ENCODE measurements at regions not wholly inside any gene's neighbourhood (a gene's known extent, or its start where the extent isn't known, plus 50 kb on each side); places are given as distances from the start of the nearest gene placed in this dataset.

DNA sequence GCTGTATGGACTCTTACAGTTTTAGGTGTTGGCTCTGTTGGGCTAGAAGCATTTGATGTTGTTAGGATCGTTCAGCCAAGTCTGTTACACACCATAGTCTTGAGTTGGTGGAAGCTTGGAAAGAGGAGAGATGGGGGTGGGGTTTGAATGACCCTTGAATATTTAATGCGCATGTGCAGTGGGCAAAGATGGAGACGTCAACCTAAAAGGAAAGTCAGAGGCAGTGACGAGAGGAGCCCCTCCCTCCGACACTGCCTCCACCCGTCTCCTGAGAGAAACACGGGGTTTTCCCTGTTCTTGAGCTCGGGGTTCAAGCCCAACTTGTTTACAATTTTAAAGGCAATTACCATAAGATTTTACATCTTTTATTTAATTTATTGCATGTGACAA is 311.4 kb downstream of the SHQ1 start:
- Histone ChIP-seq H3K27ac (ENCODE audit: low read depth, low read length) (no peak overlapping the region), H3K36me3 (ENCODE audit: control insufficient read depth, insufficient read depth, low read length) (no peaks in the 10 kb centered on the region), H3K9me3 (ENCODE audit: control insufficient read depth, insufficient read depth, low read length) (no peaks in the 10 kb centered on the region), H3K27me3 (ENCODE audit: control insufficient read depth, insufficient read depth, low read length) (no peaks in the 10 kb centered on the region), H3K4me1 (ENCODE audit: control insufficient read depth, insufficient read depth, low read length) (no peaks in the 10 kb centered on the region), H3K4me3 (ENCODE audit: low read depth, low read length) (no peak overlapping the region)
- WGBS (ENCODE audit: insufficient coverage): 97% methylated on average over 6 of the region's 8 CpGs
- no peak for DNase-seq (ENCODE audit: low read depth in 4 of 6, low spot score in 6 of 6)

DNA sequence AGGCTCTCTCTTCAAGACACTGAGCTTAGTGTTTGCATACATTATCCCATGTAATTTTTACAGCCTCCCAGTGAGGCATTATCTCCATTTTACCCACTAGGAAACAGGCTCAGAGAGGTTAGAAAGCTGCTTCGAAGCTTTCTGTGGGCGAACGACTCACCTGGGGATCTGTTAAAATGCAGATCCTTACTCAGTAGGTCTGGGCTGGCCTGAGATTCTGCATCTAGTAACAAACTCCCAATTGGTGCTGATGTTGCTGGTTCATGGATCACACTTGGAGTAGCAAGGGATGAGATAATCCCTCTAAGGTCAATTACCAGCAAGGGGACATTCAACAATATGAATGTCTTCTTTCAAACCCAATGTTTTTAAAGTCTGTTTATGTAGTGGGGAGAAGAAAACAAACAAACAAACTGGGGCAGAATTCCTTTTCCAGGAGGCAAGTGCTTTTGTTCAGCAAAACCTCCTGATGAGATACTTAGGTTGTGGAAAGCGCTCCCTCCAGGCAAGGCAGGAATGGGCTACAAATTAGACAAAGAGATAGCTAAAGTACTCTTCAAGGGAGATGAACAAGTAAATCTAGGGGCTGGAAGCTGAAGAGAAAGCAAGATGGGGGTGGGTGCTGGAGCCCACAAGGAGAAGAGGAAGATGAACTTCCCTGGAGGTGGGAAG is 311.9 kb downstream of the SHQ1 start:
- Histone ChIP-seq H3K27me3 (ENCODE audit: control insufficient read depth, insufficient read depth, low read length) (no peaks in the 10 kb centered on the region), H3K4me1 (ENCODE audit: control insufficient read depth, insufficient read depth, low read length) (no peaks in the 10 kb centered on the region), H3K9me3 (ENCODE audit: control insufficient read depth, insufficient read depth, low read length) (no peaks in the 10 kb centered on the region), H3K4me3 (ENCODE audit: low read depth, low read length) (no peak overlapping the region), H3K27ac (ENCODE audit: low read depth, low read length) (no peak overlapping the region), H3K36me3 (ENCODE audit: control insufficient read depth, insufficient read depth, low read length) (no peaks in the 10 kb centered on the region)
- 61% methylated on average over 2 of the region's 4 CpGs for WGBS (ENCODE audit: insufficient coverage)
- peak in 1 of 6 donors; percentile 53 for DNase-seq (ENCODE audit: low read depth in 4 of 6, low spot score in 6 of 6)

DNA sequence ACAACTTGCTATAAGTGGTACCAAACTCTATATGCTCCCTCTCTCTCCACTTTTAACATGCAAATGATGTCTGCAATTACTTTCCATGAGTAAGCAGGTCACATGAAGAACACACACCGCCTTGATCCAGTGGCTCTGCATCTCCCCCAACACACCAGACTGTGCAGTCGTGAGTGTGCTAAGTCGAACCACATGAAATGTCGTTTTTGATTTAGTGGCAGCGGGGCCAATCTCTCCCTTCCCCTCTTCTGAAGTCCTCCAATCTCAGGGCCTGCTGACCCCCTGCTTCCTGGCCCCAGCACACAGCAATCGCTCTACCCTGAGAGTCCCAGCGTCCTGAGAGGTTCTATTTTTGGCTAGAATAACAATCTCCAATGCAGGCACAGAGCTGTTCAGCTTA is 312.5 kb downstream of the SHQ1 start:
- Histone ChIP-seq H3K27ac (ENCODE audit: low read depth, low read length) (no peak overlapping the region), H3K4me3 (ENCODE audit: low read depth, low read length) (no peak overlapping the region), H3K36me3 (ENCODE audit: control insufficient read depth, insufficient read depth, low read length) (no peaks in the 10 kb centered on the region), H3K9me3 (ENCODE audit: control insufficient read depth, insufficient read depth, low read length) (no peaks in the 10 kb centered on the region), H3K27me3 (ENCODE audit: control insufficient read depth, insufficient read depth, low read length) (no peaks in the 10 kb centered on the region), H3K4me1 (ENCODE audit: control insufficient read depth, insufficient read depth, low read length) (no peaks in the 10 kb centered on the region)
- DNase-seq (ENCODE audit: low read depth in 4 of 6, low spot score in 6 of 6): peak in 2 of 6 donors; percentile 21 to 64
- 55% methylated on average over 4 of the region's 7 CpGs for WGBS (ENCODE audit: insufficient coverage)

DNA sequence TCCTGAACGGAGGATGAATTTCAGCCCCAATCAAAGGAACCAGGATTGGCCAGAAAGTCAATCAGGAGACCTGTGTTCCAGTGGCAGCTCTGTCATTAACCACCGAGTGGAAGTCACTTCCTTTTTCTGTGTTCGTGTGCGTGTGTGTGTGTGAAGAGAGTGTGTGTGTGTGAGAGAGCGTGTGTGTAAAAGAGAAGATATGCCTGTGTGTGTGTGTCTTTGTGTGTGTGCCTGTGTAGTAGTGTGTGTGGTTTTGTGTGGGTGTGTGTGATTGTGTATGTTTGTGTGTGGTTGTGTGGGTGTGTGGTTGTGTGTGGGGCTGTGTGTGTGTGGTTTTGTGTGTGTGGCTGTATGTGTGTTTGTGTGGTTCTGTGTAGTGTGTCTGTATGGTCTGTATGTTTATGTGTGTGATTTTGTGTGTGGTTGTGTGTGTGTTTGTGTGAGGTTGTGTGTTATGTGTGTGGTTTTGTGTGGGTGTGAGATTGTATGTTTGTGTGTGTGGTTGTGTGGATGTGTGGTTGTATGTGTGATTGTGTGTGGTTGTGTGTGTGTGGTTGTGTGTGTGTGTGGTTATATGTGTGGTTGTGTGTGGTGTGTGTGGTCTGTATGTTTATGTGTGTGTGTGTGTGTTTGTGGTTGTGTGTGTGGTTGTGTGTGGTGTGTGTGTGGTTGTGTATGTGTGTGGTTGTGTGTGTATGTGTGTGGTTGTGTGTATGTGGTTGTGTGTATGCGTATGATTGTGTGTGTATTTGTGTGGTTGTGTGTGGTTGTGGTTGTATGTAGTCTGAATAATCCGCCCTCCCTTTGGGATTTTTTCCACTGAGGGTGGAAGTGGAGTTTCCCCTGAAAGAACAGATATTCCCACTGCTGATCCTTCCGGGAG is 314.4 kb downstream of the SHQ1 start:
- WGBS (ENCODE audit: insufficient coverage): 90% methylated on average over 6 of the region's 8 CpGs
- no peaks in the 10 kb centered on the region for H3K4me1 ChIP-seq (ENCODE audit: control insufficient read depth, insufficient read depth, low read length)

DNA sequence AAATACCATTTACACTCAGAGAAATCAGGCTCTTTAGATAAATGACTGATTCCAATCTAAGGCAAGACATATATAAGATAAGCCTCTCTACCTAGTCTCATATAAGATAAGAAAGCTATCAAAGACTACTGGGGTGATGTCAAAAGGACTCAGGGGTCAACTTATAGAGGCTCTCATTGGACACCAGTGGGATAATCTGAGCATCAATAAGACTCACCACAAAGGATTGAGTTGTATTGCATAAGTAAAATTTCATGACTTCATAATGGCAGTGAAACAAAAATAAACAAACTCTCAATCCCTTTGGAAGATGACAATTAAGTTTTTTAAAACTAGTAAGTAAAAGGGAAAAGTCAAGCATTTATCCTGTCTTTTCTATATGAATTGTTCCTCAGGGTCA is 317.8 kb downstream of the SHQ1 start:
- Histone ChIP-seq H3K27ac (ENCODE audit: low read depth, low read length) (no peak overlapping the region), H3K9me3 (ENCODE audit: control insufficient read depth, insufficient read depth, low read length) (no peaks in the 10 kb centered on the region), H3K4me1 (ENCODE audit: control insufficient read depth, insufficient read depth, low read length) (no peaks in the 10 kb centered on the region), H3K36me3 (ENCODE audit: control insufficient read depth, insufficient read depth, low read length) (no peaks in the 10 kb centered on the region), H3K4me3 (ENCODE audit: low read depth, low read length) (no peak overlapping the region), H3K27me3 (ENCODE audit: control insufficient read depth, insufficient read depth, low read length) (no peaks in the 10 kb centered on the region)
- peak in 1 of 6 donors; percentile 51 for DNase-seq (ENCODE audit: low read depth in 4 of 6, low spot score in 6 of 6)

More for the DNA sequence above, 314.4 kb downstream of the SHQ1 start:
- DNase-seq (ENCODE audit: low read depth in 4 of 6, low spot score in 6 of 6): peak in 1 of 6 donors; percentile 89
- no peak overlapping the region for H3K4me3 ChIP-seq (ENCODE audit: low read depth, low read length)
- H3K27ac ChIP-seq (ENCODE audit: low read depth, low read length): no peak overlapping the region
- H3K27me3 ChIP-seq (ENCODE audit: control insufficient read depth, insufficient read depth, low read length): no peaks in the 10 kb centered on the region
- no peaks in the 10 kb centered on the region for H3K36me3 ChIP-seq (ENCODE audit: control insufficient read depth, insufficient read depth, low read length)
- no peaks in the 10 kb centered on the region for H3K9me3 ChIP-seq (ENCODE audit: control insufficient read depth, insufficient read depth, low read length)

DNA sequence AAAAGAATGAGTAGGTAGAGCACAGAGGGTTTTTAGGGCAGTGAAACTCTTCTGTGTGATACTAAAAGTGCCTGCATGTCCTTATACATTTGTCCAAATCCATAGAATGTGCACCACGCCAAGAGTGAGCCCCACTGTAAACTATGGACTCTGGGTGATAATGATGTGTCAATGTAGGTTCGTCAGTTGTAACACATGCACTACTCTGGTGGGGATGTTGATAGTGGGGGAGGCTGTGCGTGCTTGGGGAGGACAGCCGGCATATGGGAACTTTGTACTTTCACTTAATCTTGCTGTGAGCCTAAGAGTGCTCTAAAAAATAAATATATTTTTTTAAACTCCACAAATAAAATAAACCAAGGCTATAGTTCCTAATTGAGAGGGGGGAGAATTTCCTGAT is 319.2 kb downstream of the SHQ1 start:
- WGBS (ENCODE audit: insufficient coverage): 100% methylated on average over 2 of the region's 4 CpGs
- Histone ChIP-seq H3K9me3 (ENCODE audit: control insufficient read depth, insufficient read depth, low read length) (no peaks in the 10 kb centered on the region), H3K27me3 (ENCODE audit: control insufficient read depth, insufficient read depth, low read length) (no peaks in the 10 kb centered on the region), H3K4me1 (ENCODE audit: control insufficient read depth, insufficient read depth, low read length) (no peaks in the 10 kb centered on the region), H3K4me3 (ENCODE audit: low read depth, low read length) (no peak overlapping the region), H3K36me3 (ENCODE audit: control insufficient read depth, insufficient read depth, low read length) (no peaks in the 10 kb centered on the region), H3K27ac (ENCODE audit: low read depth, low read length) (no peak overlapping the region)
- DNase-seq (ENCODE audit: low read depth in 4 of 6, low spot score in 6 of 6): no peak

DNA sequence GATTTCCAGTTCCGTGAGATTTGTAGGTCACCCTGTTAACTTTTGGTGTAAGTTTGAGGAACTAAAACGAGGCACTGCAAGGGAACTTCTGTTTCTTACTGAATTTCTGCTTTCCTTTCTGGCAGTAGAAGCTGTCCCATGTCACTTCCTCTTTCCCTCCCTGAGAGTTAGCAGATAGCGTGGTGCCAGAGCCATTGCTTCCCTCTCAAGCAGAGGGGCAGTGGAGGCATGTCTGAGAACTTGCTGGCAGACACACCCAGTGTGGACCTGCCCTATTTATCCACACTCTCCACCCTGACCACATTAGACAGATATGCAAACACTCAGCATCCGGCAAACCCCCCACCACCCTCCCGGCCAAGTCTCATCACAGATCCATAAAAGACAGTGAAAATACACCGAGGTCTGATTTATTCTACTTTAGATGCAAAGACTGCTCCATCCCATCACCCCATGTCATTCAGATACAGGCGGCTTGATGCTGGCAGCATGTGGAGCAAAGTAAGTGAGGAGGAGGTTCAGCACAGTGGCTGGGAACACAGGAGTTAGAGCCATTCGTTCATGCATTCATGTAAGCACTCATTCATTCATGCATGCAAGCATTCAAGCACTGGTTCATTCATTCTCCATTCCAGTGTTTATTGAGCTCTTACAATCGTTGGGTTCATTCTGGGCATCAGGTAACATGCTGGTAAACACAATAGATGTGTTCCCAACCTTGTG is 324.7 kb downstream of the SHQ1 start:
- Histone ChIP-seq H3K27ac (ENCODE audit: low read depth, low read length) (no peak overlapping the region), H3K36me3 (ENCODE audit: control insufficient read depth, insufficient read depth, low read length) (no peaks in the 10 kb centered on the region), H3K9me3 (ENCODE audit: control insufficient read depth, insufficient read depth, low read length) (no peaks in the 10 kb centered on the region), H3K27me3 (ENCODE audit: control insufficient read depth, insufficient read depth, low read length) (no peaks in the 10 kb centered on the region), H3K4me1 (ENCODE audit: control insufficient read depth, insufficient read depth, low read length) (no peaks in the 10 kb centered on the region), H3K4me3 (ENCODE audit: low read depth, low read length) (no peak overlapping the region)
- DNase-seq (ENCODE audit: low read depth in 4 of 6, low spot score in 6 of 6): no peak
- WGBS (ENCODE audit: insufficient coverage): 60% methylated on average over 5 of the region's 9 CpGs

DNA sequence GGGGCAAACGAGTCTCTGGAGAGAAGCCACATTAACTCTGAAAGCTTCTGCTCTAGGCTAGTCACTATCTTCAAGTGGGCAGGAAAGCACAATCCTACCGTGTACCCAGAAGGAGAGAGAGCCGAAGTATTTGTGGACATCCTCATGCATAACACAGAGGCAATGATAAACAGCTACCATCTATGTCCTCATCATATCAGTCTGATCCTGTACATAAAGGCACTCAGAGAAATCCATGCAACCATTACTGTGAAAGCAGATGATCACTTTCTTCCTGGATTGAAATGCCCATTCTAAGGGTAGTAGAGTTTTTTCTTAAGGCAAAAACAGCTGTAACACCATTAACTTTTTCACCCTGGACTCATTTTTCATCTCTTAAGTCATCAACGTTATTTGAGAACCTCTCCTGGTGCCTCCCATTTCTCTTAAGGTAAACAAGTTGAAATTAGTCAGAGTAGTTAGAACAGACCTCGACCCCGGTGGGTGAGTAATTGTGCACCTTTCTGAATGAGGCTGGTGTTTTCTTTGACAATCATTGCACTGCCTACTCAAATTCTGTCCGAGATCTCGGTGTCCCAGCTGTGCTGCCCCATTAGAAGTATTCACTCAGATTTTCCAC is 327.4 kb downstream of the SHQ1 start:
- H3K4me3 ChIP-seq (ENCODE audit: low read depth, low read length): no peak overlapping the region

DNA sequence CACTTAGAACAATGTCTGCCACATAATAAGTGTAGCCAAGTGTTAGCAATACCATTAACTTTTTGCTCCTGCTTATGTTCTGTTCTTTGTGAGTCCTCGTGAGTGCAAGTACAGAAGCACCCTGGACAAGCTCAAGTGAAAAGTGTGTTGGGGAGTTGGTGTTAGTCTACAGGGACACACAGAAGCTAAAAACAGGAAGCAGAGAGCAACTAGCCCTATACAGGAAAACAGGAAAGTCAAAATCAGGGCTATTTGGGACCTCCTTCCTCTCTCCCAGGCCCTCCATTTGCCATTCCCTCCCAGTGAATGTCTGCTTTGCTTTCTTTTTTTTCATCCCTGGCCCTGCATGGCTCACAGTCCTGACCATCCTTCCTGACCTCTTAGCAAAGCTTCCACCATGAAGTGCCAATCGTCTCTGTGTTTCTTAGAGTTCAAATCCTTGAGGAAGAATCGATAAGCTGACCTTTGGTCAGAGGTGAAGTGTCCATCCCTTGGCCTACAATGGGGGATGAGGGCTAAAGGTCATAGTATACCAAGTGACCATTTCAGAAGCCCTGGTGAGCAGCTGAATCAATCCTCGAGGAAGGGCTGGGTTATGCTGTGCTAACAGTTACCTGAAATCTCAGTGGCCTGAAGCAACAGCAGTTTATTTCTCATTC is 328.2 kb downstream of the SHQ1 start:
- Histone ChIP-seq H3K9me3 (ENCODE audit: control insufficient read depth, insufficient read depth, low read length) (no peaks in the 10 kb centered on the region), H3K4me3 (ENCODE audit: low read depth, low read length) (no peak overlapping the region), H3K27ac (ENCODE audit: low read depth, low read length) (no peak overlapping the region), H3K4me1 (ENCODE audit: control insufficient read depth, insufficient read depth, low read length) (no peaks in the 10 kb centered on the region), H3K27me3 (ENCODE audit: control insufficient read depth, insufficient read depth, low read length) (no peaks in the 10 kb centered on the region), H3K36me3 (ENCODE audit: control insufficient read depth, insufficient read depth, low read length) (no peaks in the 10 kb centered on the region)
- DNase-seq (ENCODE audit: low read depth in 4 of 6, low spot score in 6 of 6): no peak
- WGBS (ENCODE audit: insufficient coverage): 77% methylated on average over 3 of the region's 4 CpGs

More for the DNA sequence above, 327.4 kb downstream of the SHQ1 start:
- H3K36me3 ChIP-seq (ENCODE audit: control insufficient read depth, insufficient read depth, low read length): no peaks in the 10 kb centered on the region
- no peaks in the 10 kb centered on the region for H3K27me3 ChIP-seq (ENCODE audit: control insufficient read depth, insufficient read depth, low read length)
- DNase-seq (ENCODE audit: low read depth in 4 of 6, low spot score in 6 of 6): no peak
- H3K27ac ChIP-seq (ENCODE audit: low read depth, low read length): no peak overlapping the region
- H3K4me1 ChIP-seq (ENCODE audit: control insufficient read depth, insufficient read depth, low read length): no peaks in the 10 kb centered on the region
- 73% methylated on average over 2 of the region's 8 CpGs for WGBS (ENCODE audit: insufficient coverage)
- no peaks in the 10 kb centered on the region for H3K9me3 ChIP-seq (ENCODE audit: control insufficient read depth, insufficient read depth, low read length)
